ENCODE measurements at regions not wholly inside any gene's neighbourhood (a gene's known extent, or its start where the extent isn't known, plus 50 kb on each side); places are given as distances from the start of the nearest gene placed in this dataset.

- Histone ChIP-seq H3K9me3 (no peaks in the 10 kb centered on the region), H3K27me3 (ENCODE audit: insufficient read depth in 3 of 3, low read length in 2 of 3) (peaks cover 0 to 2% (median 0%) of the 10 kb centered on the region in 3 donors), H3K36me3 (ENCODE audit: insufficient read depth in 1 of 2, low read depth in 1 of 2) (no peaks in the 10 kb centered on the region), H3K4me1 (no peaks in the 10 kb centered on the region), H3K27ac (no peak overlapping the region), H3K4me3 (no peak overlapping the region)
- 79 to 84% (median 81%) methylated on average over 3 of the region's 3 CpGs for WGBS, 3 donors
- ATAC-seq (no peak), DNase-seq (no peak)
- intact Hi-C loops (cut with DNase I) = no loop called here
- TF ChIP-seq CTCF (IDR thresholded peaks at IDR 0.05) = no peak
Observed at GRCh38 chr13:58906329-58907007, 1257.3 kb downstream of the DIAPH3 start.

GRCh38 chr13:58907347-58907746 lies 1256.4 kb downstream of the DIAPH3 start:
- Histone ChIP-seq H3K4me1 (no peaks in the 10 kb centered on the region), H3K27ac (no peak overlapping the region), H3K4me3 (no peak overlapping the region), H3K36me3 (ENCODE audit: insufficient read depth in 1 of 2, low read depth in 1 of 2) (no peaks in the 10 kb centered on the region), H3K27me3 (ENCODE audit: insufficient read depth in 3 of 3, low read length in 2 of 3) (peaks cover 0 to under 1% (median 0%) of the 10 kb centered on the region in 3 donors), H3K9me3 (no peaks in the 10 kb centered on the region)
- intact Hi-C loops (cut with DNase I) = no loop called here
- ATAC-seq (no peak), DNase-seq (no peak)
- no peak for TF ChIP-seq CTCF (IDR thresholded peaks at IDR 0.05)

GRCh38 chr13:58908019-58908679 lies 1255.6 kb downstream of the DIAPH3 start:
- no peak overlapping the region for H3K27ac ChIP-seq
- ATAC-seq (no peak), DNase-seq (no peak)
- no peak for TF ChIP-seq CTCF (IDR thresholded peaks at IDR 0.05)
- H3K27me3 ChIP-seq (ENCODE audit: insufficient read depth in 3 of 3, low read length in 2 of 3) = no peaks in the 10 kb centered on the region
- 62 to 73% (median 69%) methylated on average over 2 of the region's 2 CpGs for WGBS, 3 donors
- no peak overlapping the region for H3K4me3 ChIP-seq
- no peaks in the 10 kb centered on the region for H3K36me3 ChIP-seq (ENCODE audit: insufficient read depth in 1 of 2, low read depth in 1 of 2)
- intact Hi-C loops (cut with DNase I) = no loop called here
- no peaks in the 10 kb centered on the region for H3K9me3 ChIP-seq
- no peaks in the 10 kb centered on the region for H3K4me1 ChIP-seq

DNA sequence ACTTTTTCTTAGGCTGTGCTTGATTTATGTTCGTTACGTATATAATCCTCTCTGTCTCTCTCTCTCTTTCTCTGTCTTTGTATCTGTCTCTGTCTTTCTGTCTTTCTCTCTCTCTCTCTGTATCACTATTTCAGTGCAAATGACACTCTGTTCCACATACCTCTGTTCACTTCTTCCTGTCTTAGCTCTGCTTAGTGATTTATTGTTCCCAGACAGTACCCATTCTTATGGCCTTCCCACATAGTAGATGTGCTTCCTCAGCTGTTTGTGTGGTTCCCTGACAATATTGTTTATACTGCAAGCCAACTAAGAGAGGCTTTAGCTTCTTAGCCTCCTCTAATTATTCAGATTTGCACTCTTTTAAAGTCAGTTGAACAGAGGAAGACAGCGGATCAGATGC lies 1244.2 kb downstream of the DIAPH3 start:
- WGBS, 3 donors = 84 to 92% (median 86%) methylated on average over 3 of the region's 3 CpGs
- intact Hi-C loops (cut with DNase I) = no loop called here
- DNase-seq (no peak), ATAC-seq (no peak)
- no peak overlapping the region for H3K4me3 ChIP-seq
- no peaks in the 10 kb centered on the region for H3K27me3 ChIP-seq (ENCODE audit: insufficient read depth in 3 of 3, low read length in 2 of 3)
- no peaks in the 10 kb centered on the region for H3K9me3 ChIP-seq
- TF ChIP-seq CTCF (IDR thresholded peaks at IDR 0.05) = no peak
- no peaks in the 10 kb centered on the region for H3K36me3 ChIP-seq (ENCODE audit: insufficient read depth in 1 of 2, low read depth in 1 of 2)
- no peak overlapping the region for H3K27ac ChIP-seq
- no peaks in the 10 kb centered on the region for H3K4me1 ChIP-seq

Data from psoas muscle (tissue), 7 donors.